ENCODE measurements at regions not wholly inside any gene's neighbourhood (a gene's known extent, or its start where the extent isn't known, plus 50 kb on each side); places are given as distances from the start of the nearest gene placed in this dataset.

DNA sequence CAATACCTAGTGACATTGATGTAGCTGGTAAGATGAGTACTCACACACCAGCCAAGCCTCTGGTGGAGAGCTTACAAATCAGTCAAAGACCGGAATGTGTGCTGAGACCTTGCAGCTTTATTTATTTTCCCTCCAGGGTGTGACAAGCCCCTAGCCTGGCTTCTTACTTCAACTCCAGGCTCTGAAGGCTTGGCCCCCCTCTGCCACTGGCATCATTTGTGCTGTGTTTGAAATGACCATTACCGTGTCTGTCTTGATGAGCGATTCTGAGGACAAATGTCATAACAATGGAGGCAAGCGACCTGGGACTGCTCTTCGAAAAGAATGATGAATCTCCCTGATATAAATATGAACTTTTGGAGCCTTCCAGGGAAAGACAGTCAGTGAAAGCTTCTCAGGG lies 749.9 kb upstream of the HS6ST1 start:
- no peaks in the 10 kb centered on the region for H3K9me3 ChIP-seq (ENCODE audit: control insufficient read depth in 4 of 4, low read length in 3 of 4)
- no peaks in the 10 kb centered on the region for H3K27me3 ChIP-seq (ENCODE audit: control insufficient read depth in 4 of 4, insufficient read depth in 4 of 4, low read length in 3 of 4)
- WGBS: 89% methylated on average over 5 of the region's 5 CpGs
- peaks cover 0 to 10% (median 7%) of the 10 kb centered on the region in 4 donors for H3K4me1 ChIP-seq (ENCODE audit: control insufficient read depth in 4 of 4, insufficient read depth in 4 of 4, low read length in 3 of 4)
- TF ChIP-seq NR2F2 (IDR thresholded peaks at IDR 0.05) (no peak), JUND (IDR thresholded peaks at IDR 0.05) (no peak), HNF4G (IDR thresholded peaks at IDR 0.05) (no peak), FOXA2 (IDR thresholded peaks at IDR 0.05) (no peak), YY1 (IDR thresholded peaks at IDR 0.05) (no peak), TAF1 (conservative IDR thresholded peaks at IDR 0.05) (no peak), SP1 (IDR thresholded peaks at IDR 0.05) (no peak), RAD21 (IDR thresholded peaks at IDR 0.05) (no peak)
- TF ChIP-seq, protein P1, sequence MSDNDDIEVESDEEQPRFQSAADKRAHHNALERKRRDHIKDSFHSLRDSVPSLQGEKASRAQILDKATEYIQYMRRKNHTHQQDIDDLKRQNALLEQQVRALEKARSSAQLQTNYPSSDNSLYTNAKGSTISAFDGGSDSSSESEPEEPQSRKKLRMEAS (IDR thresholded peaks at IDR 0.05): no peak
- TF ChIP-seq, protein P2, sequence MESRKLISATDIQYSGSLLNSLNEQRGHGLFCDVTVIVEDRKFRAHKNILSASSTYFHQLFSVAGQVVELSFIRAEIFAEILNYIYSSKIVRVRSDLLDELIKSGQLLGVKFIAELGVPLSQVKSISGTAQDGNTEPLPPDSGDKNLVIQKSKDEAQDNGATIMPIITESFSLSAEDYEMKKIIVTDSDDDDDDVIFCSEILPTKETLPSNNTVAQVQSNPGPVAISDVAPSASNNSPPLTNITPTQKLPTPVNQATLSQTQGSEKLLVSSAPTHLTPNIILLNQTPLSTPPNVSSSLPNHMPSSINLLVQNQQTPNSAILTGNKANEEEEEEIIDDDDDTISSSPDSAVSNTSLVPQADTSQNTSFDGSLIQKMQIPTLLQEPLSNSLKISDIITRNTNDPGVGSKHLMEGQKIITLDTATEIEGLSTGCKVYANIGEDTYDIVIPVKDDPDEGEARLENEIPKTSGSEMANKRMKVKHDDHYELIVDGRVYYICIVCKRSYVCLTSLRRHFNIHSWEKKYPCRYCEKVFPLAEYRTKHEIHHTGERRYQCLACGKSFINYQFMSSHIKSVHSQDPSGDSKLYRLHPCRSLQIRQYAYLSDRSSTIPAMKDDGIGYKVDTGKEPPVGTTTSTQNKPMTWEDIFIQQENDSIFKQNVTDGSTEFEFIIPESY (IDR thresholded peaks at IDR 0.05): no peak
- TF ChIP-seq, protein P3, sequence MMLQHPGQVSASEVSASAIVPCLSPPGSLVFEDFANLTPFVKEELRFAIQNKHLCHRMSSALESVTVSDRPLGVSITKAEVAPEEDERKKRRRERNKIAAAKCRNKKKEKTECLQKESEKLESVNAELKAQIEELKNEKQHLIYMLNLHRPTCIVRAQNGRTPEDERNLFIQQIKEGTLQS (IDR thresholded peaks at IDR 0.05): no peak
- TF ChIP-seq, protein P4, sequence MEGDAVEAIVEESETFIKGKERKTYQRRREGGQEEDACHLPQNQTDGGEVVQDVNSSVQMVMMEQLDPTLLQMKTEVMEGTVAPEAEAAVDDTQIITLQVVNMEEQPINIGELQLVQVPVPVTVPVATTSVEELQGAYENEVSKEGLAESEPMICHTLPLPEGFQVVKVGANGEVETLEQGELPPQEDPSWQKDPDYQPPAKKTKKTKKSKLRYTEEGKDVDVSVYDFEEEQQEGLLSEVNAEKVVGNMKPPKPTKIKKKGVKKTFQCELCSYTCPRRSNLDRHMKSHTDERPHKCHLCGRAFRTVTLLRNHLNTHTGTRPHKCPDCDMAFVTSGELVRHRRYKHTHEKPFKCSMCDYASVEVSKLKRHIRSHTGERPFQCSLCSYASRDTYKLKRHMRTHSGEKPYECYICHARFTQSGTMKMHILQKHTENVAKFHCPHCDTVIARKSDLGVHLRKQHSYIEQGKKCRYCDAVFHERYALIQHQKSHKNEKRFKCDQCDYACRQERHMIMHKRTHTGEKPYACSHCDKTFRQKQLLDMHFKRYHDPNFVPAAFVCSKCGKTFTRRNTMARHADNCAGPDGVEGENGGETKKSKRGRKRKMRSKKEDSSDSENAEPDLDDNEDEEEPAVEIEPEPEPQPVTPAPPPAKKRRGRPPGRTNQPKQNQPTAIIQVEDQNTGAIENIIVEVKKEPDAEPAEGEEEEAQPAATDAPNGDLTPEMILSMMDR (IDR thresholded peaks at IDR 0.05; ENCODE audit: low read depth, low read length, missing input control): no peak
- no peaks in the 10 kb centered on the region for H3K36me3 ChIP-seq (ENCODE audit: control insufficient read depth in 4 of 4, insufficient read depth in 3 of 4, low read depth in 1 of 4, low read length in 3 of 4)
- no peak overlapping the region for H3K9ac ChIP-seq (ENCODE audit: low read depth in 1 of 2, low read length in 2 of 2)
- no peak overlapping the region for H3K27ac ChIP-seq (ENCODE audit: low read depth in 1 of 2, low read length in 2 of 2)
- no peak overlapping the region for H3K4me3 ChIP-seq (ENCODE audit: low read depth in 1 of 3, low read length in 3 of 3)
- no peak for DNase-seq (ENCODE audit: low spot score)

DNA sequence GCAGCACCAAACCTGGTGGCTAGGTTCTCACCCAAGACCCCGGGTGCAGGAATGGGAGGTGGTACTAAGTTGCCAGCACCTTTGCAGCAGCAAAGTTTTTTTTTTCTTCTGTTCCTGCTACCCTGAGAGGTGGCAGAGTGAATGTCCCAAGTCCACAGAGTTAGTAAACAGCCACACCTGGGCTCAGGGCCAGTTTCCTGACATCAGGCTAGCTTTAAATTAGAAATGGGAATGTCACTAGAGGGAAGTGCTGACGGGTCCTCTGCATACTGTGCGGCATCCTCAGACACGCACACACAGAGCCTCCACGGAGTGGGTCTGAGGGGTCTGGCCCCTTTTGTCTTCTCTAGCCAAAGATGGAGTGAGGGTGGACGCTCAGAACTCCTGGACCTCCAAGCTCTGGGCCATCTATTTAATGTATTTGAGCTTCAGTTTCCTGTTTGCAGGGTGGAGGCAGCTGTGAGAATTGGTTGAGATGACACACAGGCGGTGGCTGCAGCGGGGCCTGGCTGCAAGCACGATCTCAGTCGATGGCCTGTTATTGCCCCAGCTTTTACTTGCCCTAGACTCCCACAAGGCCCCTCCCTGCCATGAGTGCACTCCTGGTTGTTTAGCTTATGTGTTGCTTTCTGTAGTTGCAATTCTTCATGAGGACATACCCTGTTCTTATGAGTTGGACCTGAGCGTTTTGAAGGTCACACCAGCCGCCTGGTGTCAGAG lies 751.4 kb upstream of the HS6ST1 start:
- Histone ChIP-seq H3K9me3 (ENCODE audit: control insufficient read depth in 4 of 4, low read length in 3 of 4) (no peaks in the 10 kb centered on the region), H3K4me3 (ENCODE audit: low read depth in 1 of 3, low read length in 3 of 3) (no peak overlapping the region), H3K4me1 (ENCODE audit: control insufficient read depth in 4 of 4, insufficient read depth in 4 of 4, low read length in 3 of 4) (peaks cover 0 to 17% (median 7%) of the 10 kb centered on the region in 4 donors), H3K27me3 (ENCODE audit: control insufficient read depth in 4 of 4, insufficient read depth in 4 of 4, low read length in 3 of 4) (no peaks in the 10 kb centered on the region), H3K9ac (ENCODE audit: low read depth in 1 of 2, low read length in 2 of 2) (no peak overlapping the region), H3K36me3 (ENCODE audit: control insufficient read depth in 4 of 4, insufficient read depth in 3 of 4, low read depth in 1 of 4, low read length in 3 of 4) (no peaks in the 10 kb centered on the region), H3K27ac (ENCODE audit: low read depth in 1 of 2, low read length in 2 of 2) (no peak overlapping the region)
- peak; percentile 42 for DNase-seq (ENCODE audit: low spot score)
- WGBS: 45% methylated on average over 12 of the region's 12 CpGs
- TF ChIP-seq, protein P3 (IDR thresholded peaks at IDR 0.05): no peak
- no peak for TF ChIP-seq GABPA (IDR thresholded peaks at IDR 0.05 in 1 of 2, conservative IDR thresholded peaks at IDR 0.05 in 1 of 2)
- no peak for TF ChIP-seq FOXA1 (IDR thresholded peaks at IDR 0.05)
- TF ChIP-seq HNF4A (conservative IDR thresholded peaks at IDR 0.05): peak; percentile 59 to 77
- TF ChIP-seq, protein P2 (IDR thresholded peaks at IDR 0.05): no peak
- TF ChIP-seq TAF1 (conservative IDR thresholded peaks at IDR 0.05): no peak
- TF ChIP-seq RAD21 (IDR thresholded peaks at IDR 0.05): no peak
- TF ChIP-seq, protein P4 (IDR thresholded peaks at IDR 0.05; ENCODE audit: low read depth, low read length, missing input control): no peak
- no peak for TF ChIP-seq RXRA (IDR thresholded peaks at IDR 0.05)
- no peak for TF ChIP-seq YY1 (IDR thresholded peaks at IDR 0.05)
- TF ChIP-seq, protein P1 (IDR thresholded peaks at IDR 0.05): no peak
- TF ChIP-seq EGR1 (IDR thresholded peaks at IDR 0.05; ENCODE audit: low read depth in 2 of 2): no peak
- no peak for TF ChIP-seq NR2F2 (IDR thresholded peaks at IDR 0.05)
- TF ChIP-seq FOXA2 (IDR thresholded peaks at IDR 0.05): peak; percentile 43
- peak; percentile 41 for TF ChIP-seq HNF4G (IDR thresholded peaks at IDR 0.05)
- TF ChIP-seq JUND (IDR thresholded peaks at IDR 0.05): no peak

Data from liver (tissue), 8 donors.